ENCODE measurements at regions not wholly inside any gene's neighbourhood (a gene's known extent, or its start where the extent isn't known, plus 50 kb on each side); places are given as distances from the start of the nearest gene placed in this dataset.

GRCh38 chr2:155665704-155666103 is 666.8 kb downstream of the NR4A2 start:
- no peak for ATAC-seq
- no peaks in the 10 kb centered on the region for H3K9me3 Mint-ChIP-seq

GRCh38 chr2:155663265-155663664 is 669.3 kb downstream of the NR4A2 start:
- ATAC-seq = no peak
- peaks cover 0 to 3% of the 10 kb centered on the region in 2 donors for H3K9me3 Mint-ChIP-seq

More at GRCh38 chr2:155665704-155666103, 666.8 kb downstream of the NR4A2 start:
- no peak overlapping the region for H3K27ac Mint-ChIP-seq
- no peaks in the 10 kb centered on the region for H3K36me3 Mint-ChIP-seq
- DNase-seq (ENCODE audit: low spot score in 2 of 2) = no peak

DNA sequence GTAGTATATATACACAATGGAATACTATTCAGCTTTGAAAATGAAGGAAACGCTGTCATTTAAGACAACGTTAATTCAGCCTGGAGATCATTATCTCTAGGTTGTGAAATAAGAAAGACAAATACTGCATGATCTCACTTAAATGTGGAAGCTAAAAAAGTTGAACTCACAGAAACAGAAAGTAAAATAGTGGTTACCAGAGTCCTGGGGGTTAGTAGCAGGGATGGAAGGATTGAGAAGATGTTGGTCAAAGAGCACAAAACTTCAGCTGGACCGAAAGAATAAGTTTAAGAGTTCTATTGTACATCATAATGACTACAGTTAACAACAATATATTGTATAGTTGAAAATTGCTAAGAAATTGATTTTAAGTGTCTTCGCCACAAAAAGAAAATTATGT is 670.3 kb downstream of the NR4A2 start:
- H3K36me3 Mint-ChIP-seq = no peaks in the 10 kb centered on the region
- DNase-seq (ENCODE audit: low spot score in 2 of 2) (no peak), ATAC-seq (no peak)
- no peak overlapping the region for H3K27ac Mint-ChIP-seq
- H3K9me3 Mint-ChIP-seq = peaks cover 0 to 3% of the 10 kb centered on the region in 2 donors

More at GRCh38 chr2:155663265-155663664, 669.3 kb downstream of the NR4A2 start:
- H3K36me3 Mint-ChIP-seq = no peaks in the 10 kb centered on the region
- H3K27ac Mint-ChIP-seq = no peak overlapping the region
- no peak for DNase-seq (ENCODE audit: low spot score in 2 of 2)

GRCh38 chr2:155653176-155653575 is 679.3 kb downstream of the NR4A2 start:
- ATAC-seq = no peak
- Mint-ChIP-seq H3K36me3 (no peaks in the 10 kb centered on the region), H3K27ac (no peak overlapping the region), H3K9me3 (no peaks in the 10 kb centered on the region)
- DNase-seq (ENCODE audit: low spot score in 2 of 2) = no peak

DNA sequence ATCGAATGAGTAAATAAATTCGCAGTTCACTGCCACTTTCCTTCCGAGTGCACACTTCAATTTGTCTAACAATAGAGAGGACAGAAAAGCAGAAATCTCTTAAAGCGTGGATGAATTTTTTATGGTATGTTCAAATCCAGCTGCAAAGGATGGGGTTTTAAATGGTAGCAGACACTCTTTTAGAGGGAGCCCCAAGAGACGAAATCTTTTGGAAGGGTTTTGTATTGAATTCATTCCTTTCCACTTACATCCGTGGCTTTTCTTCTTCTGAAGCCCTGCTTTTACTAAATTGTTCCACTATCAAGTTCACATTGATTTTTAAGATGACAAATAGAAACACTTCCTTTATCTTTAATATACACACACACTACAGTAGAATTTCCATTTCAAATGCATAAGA is 680.7 kb downstream of the NR4A2 start:
- ATAC-seq = no peak
- H3K36me3 Mint-ChIP-seq = no peaks in the 10 kb centered on the region
- H3K27ac Mint-ChIP-seq = no peak overlapping the region

GRCh38 chr2:155645791-155646190 is 686.7 kb downstream of the NR4A2 start:
- no peak overlapping the region for H3K27ac Mint-ChIP-seq
- ATAC-seq (no peak), DNase-seq (ENCODE audit: low spot score in 2 of 2) (no peak)
- H3K9me3 Mint-ChIP-seq = peaks cover 0 to 6% of the 10 kb centered on the region in 2 donors
- no peaks in the 10 kb centered on the region for H3K36me3 Mint-ChIP-seq

More for the DNA sequence above, 680.7 kb downstream of the NR4A2 start:
- no peak for DNase-seq (ENCODE audit: low spot score in 2 of 2)
- peaks cover 0 to 3% of the 10 kb centered on the region in 2 donors for H3K9me3 Mint-ChIP-seq

- peaks cover 0 to 6% of the 10 kb centered on the region in 2 donors for H3K9me3 Mint-ChIP-seq
Observed at GRCh38 chr2:155643056-155643775, 689.3 kb downstream of the NR4A2 start.

GRCh38 chr2:155633887-155634570 is 698.5 kb downstream of the NR4A2 start:
- Mint-ChIP-seq H3K36me3 (no peaks in the 10 kb centered on the region), H3K9me3 (peaks cover 0 to 7% of the 10 kb centered on the region in 2 donors), H3K27ac (no peak overlapping the region)
- no peak for DNase-seq (ENCODE audit: low spot score in 2 of 2)
- no peak for ATAC-seq

More at GRCh38 chr2:155643056-155643775, 689.3 kb downstream of the NR4A2 start:
- DNase-seq (ENCODE audit: low spot score in 2 of 2) (no peak), ATAC-seq (no peak)
- H3K27ac Mint-ChIP-seq = no peak overlapping the region
- H3K36me3 Mint-ChIP-seq = no peaks in the 10 kb centered on the region

GRCh38 chr2:155633060-155633839 is 699.3 kb downstream of the NR4A2 start:
- DNase-seq (ENCODE audit: low spot score in 2 of 2) (no peak), ATAC-seq (no peak)
- H3K9me3 Mint-ChIP-seq = peaks cover 0 to 7% of the 10 kb centered on the region in 2 donors
- no peak overlapping the region for H3K27ac Mint-ChIP-seq
- H3K36me3 Mint-ChIP-seq = no peaks in the 10 kb centered on the region

DNA sequence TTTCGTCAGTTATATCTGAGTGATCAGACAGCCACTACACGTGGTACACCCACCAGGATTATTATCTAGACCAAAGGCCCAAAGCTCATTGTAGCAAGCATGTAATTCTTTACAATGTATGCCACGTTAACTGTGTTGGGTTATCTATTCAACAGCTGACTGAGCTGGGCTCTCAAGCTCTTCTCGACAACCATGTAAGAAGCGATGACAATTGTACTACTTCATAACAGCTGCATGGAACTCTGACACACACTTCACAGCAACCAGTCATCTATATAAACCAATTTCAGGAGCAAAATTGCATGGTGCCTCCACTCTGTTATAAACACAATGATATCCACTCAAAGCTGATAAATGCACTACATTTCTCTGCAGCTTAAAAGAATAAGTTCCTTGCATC is 701.8 kb downstream of the NR4A2 start:
- ATAC-seq = no peak
- DNase-seq (ENCODE audit: low spot score in 2 of 2) = no peak

GRCh38 chr2:155622443-155622842 is 710.1 kb downstream of the NR4A2 start:
- DNase-seq (ENCODE audit: low spot score in 2 of 2) (no peak), ATAC-seq (no peak)
- H3K36me3 Mint-ChIP-seq = no peaks in the 10 kb centered on the region
- no peak overlapping the region for H3K27ac Mint-ChIP-seq
- peaks cover 0 to 5% of the 10 kb centered on the region in 2 donors for H3K9me3 Mint-ChIP-seq

More for the DNA sequence above, 701.8 kb downstream of the NR4A2 start:
- Mint-ChIP-seq H3K27ac (no peak overlapping the region), H3K36me3 (no peaks in the 10 kb centered on the region), H3K9me3 (peaks cover 0 to 4% of the 10 kb centered on the region in 2 donors)

DNA sequence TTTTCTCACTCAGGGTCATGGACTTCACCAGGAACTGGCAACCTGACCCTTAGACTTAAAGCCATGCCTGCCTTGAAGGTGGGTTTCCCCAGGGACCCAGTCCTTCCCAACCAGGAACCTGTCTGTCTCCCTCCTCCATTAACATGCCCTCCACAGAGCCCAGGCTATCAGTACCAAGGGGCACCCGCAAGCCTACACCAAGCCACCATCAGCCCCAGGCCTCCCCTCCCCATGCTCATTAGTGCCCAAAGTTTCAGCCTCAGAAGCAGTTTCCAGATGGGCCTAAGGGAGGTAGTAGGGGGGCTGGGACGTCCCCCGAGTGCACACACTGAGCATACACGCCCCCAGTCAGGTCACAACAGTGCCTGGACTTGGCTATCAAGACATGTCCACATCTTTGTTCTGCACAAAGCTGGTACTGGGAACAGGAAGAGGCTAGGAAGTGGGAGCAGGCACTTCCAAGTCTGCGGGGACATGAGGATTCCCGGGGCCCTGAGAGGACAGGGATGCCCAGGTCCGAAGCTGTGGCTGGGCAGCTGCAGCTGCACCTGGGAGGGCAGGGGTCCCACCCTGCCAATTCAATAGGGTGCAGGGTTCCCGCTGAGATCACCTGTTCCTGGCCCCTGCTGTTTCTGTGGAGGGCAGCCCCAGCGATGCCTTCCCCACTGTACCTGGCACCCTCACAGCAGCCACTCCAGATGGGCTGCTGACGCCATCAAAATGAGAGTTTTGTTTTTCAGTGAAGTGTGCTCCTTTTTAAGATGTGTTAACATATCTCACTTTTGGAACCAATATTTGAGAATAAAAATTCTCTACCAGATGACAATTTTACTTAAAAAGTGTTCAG is 731.4 kb downstream of the NR4A2 start:
- Mint-ChIP-seq H3K36me3 (no peaks in the 10 kb centered on the region), H3K27ac (no peak overlapping the region), H3K9me3 (peaks cover 4 to 10% of the 10 kb centered on the region in 2 donors)
- ATAC-seq (no peak), DNase-seq (ENCODE audit: low spot score in 2 of 2) (no peak)

DNA sequence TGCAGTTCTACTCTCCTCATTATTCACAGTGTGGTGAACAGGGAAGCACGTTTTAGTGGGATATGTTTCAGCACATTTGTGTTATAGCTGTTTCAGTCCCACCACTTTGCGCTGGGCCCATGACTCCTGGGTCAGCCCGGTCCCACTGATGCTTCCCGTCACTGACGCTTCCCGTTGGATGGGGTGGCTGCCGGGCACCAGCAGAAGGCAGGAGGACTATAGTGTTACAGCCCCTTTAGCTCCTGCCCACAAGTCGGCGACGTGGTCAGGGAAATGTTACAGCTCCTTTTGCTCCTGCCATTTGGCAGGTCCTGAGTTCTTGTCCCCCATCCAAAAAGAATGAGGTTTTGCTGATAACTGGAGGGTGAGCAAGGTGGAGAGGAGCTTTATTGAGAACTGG is 732.2 kb downstream of the NR4A2 start:
- no peak for ATAC-seq

DNA sequence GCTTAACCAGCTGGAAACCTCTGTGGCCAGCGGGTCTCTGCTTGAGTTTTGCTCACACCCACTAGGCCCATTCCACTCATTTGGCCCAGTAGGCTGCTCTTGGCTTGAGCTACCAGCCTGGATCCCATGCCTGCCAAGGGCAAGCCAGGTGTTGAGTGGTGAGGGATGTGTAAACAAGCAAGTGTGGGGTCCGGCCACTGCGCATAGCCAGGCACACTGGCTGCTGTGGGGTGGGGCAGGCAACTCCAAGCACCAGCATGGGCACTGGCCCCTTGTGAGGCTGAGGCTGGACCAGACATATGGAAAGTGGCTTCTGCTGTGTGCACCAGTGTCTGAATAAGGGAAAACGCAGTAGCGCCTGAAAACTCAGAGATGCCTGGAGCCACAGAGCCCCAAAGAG is 732.7 kb downstream of the NR4A2 start:
- ATAC-seq (no peak), DNase-seq (ENCODE audit: low spot score in 2 of 2) (no peak)
- no peaks in the 10 kb centered on the region for H3K36me3 Mint-ChIP-seq
- no peak overlapping the region for H3K27ac Mint-ChIP-seq
- peaks cover 4 to 10% of the 10 kb centered on the region in 2 donors for H3K9me3 Mint-ChIP-seq

More for the DNA sequence above, 732.2 kb downstream of the NR4A2 start:
- peaks cover 4 to 10% of the 10 kb centered on the region in 2 donors for H3K9me3 Mint-ChIP-seq
- H3K27ac Mint-ChIP-seq = no peak overlapping the region
- DNase-seq (ENCODE audit: low spot score in 2 of 2) = no peak
- H3K36me3 Mint-ChIP-seq = no peaks in the 10 kb centered on the region

- Mint-ChIP-seq H3K27ac (no peak overlapping the region), H3K9me3 (peaks cover 6 to 17% of the 10 kb centered on the region in 2 donors), H3K36me3 (no peaks in the 10 kb centered on the region)
- ATAC-seq = no peak
- no peak for DNase-seq (ENCODE audit: low spot score in 2 of 2)
Observed at GRCh38 chr2:155583674-155584195, 748.8 kb downstream of the NR4A2 start.

DNA sequence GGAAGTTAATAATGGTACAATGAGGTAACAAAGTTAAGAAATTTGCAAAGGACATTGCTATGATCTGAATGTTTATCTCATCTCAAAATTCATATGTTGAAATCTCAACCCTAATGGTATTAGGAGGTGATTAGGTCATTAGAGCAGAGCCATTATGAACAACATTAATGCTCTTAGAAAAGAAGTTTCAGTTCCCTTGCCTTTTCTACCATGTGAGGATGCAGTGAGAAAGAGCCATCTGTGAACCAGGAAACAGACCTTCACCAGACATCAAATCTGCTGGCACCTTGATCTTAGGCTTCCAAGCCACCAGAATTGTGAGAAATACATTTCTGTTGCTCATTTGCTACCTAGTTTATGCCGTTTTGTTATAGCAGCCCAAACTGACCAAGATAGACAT is 757.6 kb downstream of the NR4A2 start:
- Mint-ChIP-seq H3K36me3 (no peaks in the 10 kb centered on the region), H3K27ac (no peak overlapping the region), H3K9me3 (peaks cover 5 to 9% of the 10 kb centered on the region in 2 donors)
- ATAC-seq (no peak), DNase-seq (ENCODE audit: low spot score in 2 of 2) (no peak)
